ENCODE measurements at regions not wholly inside any gene's neighbourhood (a gene's known extent, or its start where the extent isn't known, plus 50 kb on each side); places are given as distances from the start of the nearest gene placed in this dataset.
A peak's percentile ranks its signal among the peaks of the same experiment; 100 is the strongest.
"Not testable (repeated sequence)": the region's sequence is repeated elsewhere in the genome, so short reads cannot be mapped to it uniquely, and the experiment has no call there.

GRCh38 chr3:94413336-94414108 is 350.7 kb downstream of the NSUN3 start:
- no peak for DNase-seq

GRCh38 chr3:94414418-94414817 is 351.6 kb downstream of the NSUN3 start:
- no peak for DNase-seq

- DNase-seq = no peak
Measured at GRCh38 chr3:94416768-94417167, 353.9 kb downstream of the NSUN3 start.

GRCh38 chr3:94417963-94418455 is 355.1 kb downstream of the NSUN3 start:
- no peak for DNase-seq

- no peak for DNase-seq
Measured at GRCh38 chr3:94420931-94421330, 358.1 kb downstream of the NSUN3 start.

GRCh38 chr3:94423578-94423977 is 360.7 kb downstream of the NSUN3 start:
- no peak for DNase-seq

GRCh38 chr3:94429517-94429916 is 366.7 kb downstream of the NSUN3 start:
- DNase-seq = no peak

GRCh38 chr3:94431876-94432570 is 369.2 kb downstream of the NSUN3 start:
- DNase-seq = no peak

- DNase-seq = no peak
Measured at GRCh38 chr3:94433811-94434210, 370.9 kb downstream of the NSUN3 start.

GRCh38 chr3:94440767-94441493 is 378.1 kb downstream of the NSUN3 start:
- DNase-seq = no peak

- no peak for DNase-seq
Measured at GRCh38 chr3:94441494-94441847, 378.6 kb downstream of the NSUN3 start.

- no peak for DNase-seq
Measured at GRCh38 chr3:94453864-94454263, 391.0 kb downstream of the NSUN3 start.

- DNase-seq = no peak
Measured at GRCh38 chr3:94459167-94459566, 396.3 kb downstream of the NSUN3 start.

GRCh38 chr3:94460931-94461330 is 398.1 kb downstream of the NSUN3 start:
- peak in 2 of 14 donors; percentile 2 for DNase-seq

GRCh38 chr3:94462931-94463330 is 400.1 kb downstream of the NSUN3 start:
- no peak for DNase-seq

GRCh38 chr3:94472511-94472910 is 409.6 kb downstream of the NSUN3 start:
- no peak for DNase-seq

- no peak for DNase-seq
Measured at GRCh38 chr3:94481226-94481898, 418.5 kb downstream of the NSUN3 start.

- no peak for DNase-seq
Measured at GRCh38 chr3:94482686-94483085, 419.8 kb downstream of the NSUN3 start.

- DNase-seq = no peak
Measured at GRCh38 chr3:94483403-94483802, 420.5 kb downstream of the NSUN3 start.

- no peak for DNase-seq
Measured at GRCh38 chr3:94494992-94495391, 432.1 kb downstream of the NSUN3 start.

- DNase-seq = no peak
Measured at GRCh38 chr3:94500146-94500545, 437.3 kb downstream of the NSUN3 start.

GRCh38 chr3:94507354-94507753 is 444.5 kb downstream of the NSUN3 start:
- DNase-seq = not testable (repeated sequence)

- no peak for DNase-seq
Measured at GRCh38 chr3:94512876-94513275, 450.0 kb downstream of the NSUN3 start.
